SU-DHL-6 (cell line): ENCODE measurements at regions not wholly inside any gene's neighbourhood (a gene's known extent, or its start where the extent isn't known, plus 50 kb on each side); places are given as distances from the start of the nearest gene placed in this dataset.
"Not testable (repeated sequence)": the region's sequence is repeated elsewhere in the genome, so short reads cannot be mapped to it uniquely, and the experiment has no call there.

Experiments
- EZH2phosphoT487 ChIP-seq: fragments of 200-600 bp; sonication (generic), shearing (Covaris generic); conservative IDR thresholded peaks from 2 replicates; pipeline ENCODE4 v1.6.1; 2018; ENCODE audit warnings: mild to moderate bottlenecking, antibody characterized with exemption, low read length, moderate library complexity, mixed read lengths
- TF ChIP-seq, protein P1 (sequence below): fragments of 200-600 bp; sonication (generic); IDR thresholded peaks from one replicate; pipeline ENCODE4 v1.5.1; 2017; ENCODE audit warnings: antibody characterized with exemption, mild to moderate bottlenecking, low read length, moderate library complexity; ENCODE audit not compliant: insufficient read depth, poor library complexity, severe bottlenecking

GRCh38 chr9:39566782-39567181 is 211.3 kb downstream of the SPATA31A1 start:
- TF ChIP-seq, protein P1, sequence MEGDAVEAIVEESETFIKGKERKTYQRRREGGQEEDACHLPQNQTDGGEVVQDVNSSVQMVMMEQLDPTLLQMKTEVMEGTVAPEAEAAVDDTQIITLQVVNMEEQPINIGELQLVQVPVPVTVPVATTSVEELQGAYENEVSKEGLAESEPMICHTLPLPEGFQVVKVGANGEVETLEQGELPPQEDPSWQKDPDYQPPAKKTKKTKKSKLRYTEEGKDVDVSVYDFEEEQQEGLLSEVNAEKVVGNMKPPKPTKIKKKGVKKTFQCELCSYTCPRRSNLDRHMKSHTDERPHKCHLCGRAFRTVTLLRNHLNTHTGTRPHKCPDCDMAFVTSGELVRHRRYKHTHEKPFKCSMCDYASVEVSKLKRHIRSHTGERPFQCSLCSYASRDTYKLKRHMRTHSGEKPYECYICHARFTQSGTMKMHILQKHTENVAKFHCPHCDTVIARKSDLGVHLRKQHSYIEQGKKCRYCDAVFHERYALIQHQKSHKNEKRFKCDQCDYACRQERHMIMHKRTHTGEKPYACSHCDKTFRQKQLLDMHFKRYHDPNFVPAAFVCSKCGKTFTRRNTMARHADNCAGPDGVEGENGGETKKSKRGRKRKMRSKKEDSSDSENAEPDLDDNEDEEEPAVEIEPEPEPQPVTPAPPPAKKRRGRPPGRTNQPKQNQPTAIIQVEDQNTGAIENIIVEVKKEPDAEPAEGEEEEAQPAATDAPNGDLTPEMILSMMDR: not testable (repeated sequence)
- TF ChIP-seq EZH2phosphoT487: not testable (repeated sequence)
